ENCODE measurements at regions not wholly inside any gene's neighbourhood (a gene's known extent, or its start where the extent isn't known, plus 50 kb on each side); places are given as distances from the start of the nearest gene placed in this dataset.

DNA sequence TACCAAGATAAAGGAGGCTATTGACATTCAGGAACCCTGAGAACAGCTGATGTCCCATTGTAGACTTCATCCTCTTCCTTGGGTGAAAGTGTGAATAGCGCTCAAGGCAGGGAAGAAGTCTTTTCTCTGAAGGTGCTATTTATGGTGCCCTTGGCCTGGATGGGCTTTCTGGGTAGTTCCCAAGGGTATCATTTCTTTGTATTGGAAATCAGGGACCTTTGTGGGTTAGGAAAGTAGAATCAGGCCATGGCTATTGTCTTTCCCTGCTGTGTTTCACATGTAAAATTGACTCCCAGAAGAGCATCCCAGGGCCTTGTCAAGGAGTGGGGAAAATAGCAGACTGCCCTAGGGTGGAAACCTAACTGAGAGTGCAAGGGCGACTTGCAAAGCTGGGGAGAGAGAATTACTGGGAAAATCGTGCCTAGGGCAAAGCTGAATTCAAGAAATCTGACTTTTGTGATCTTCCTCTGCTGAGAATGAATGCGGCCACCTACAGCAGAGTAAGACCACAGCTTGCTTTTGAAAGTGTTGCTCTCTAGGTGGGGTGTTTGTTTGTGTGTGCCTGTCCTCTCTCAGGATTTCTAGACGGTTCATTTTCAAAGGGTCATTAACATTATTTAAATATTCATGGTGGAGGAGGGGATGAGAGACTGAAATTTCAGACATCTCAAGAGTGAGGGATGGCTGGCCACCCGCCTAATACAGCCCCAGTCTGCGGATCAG is 160.6 kb downstream of the C9orf152 start:
- POLR2A ChIA-PET = no interaction called here
- CTCF ChIA-PET = no interaction called here
- DNase-seq (ENCODE audit: extremely low spot score) = no peak
- no peak for TF ChIP-seq PKNOX1 (IDR thresholded peaks at IDR 0.05)
- TF ChIP-seq L3MBTL2 (conservative IDR thresholded peaks at IDR 0.05) = no peak
- TF ChIP-seq ARNT (IDR thresholded peaks at IDR 0.05) = no peak
- TF ChIP-seq LEF1 (IDR thresholded peaks at IDR 0.05; ENCODE audit: borderline replicate concordance) = no peak
- no peak for TF ChIP-seq FOXK2 (IDR thresholded peaks at IDR 0.05)
- TF ChIP-seq ZNF384 (IDR thresholded peaks at IDR 0.05) = no peak
- no peak for TF ChIP-seq TARDBP (IDR thresholded peaks at IDR 0.05)
- no peak for TF ChIP-seq SP1 (IDR thresholded peaks at IDR 0.05)
- TF ChIP-seq ELF4 (IDR thresholded peaks at IDR 0.05) = no peak
- no peak for TF ChIP-seq SUZ12 (IDR thresholded peaks at IDR 0.05)
- TF ChIP-seq FOXA1 (IDR thresholded peaks at IDR 0.05) = no peak
- TF ChIP-seq BHLHE40 (IDR thresholded peaks at IDR 0.05; ENCODE audit: borderline replicate concordance) = no peak
- TF ChIP-seq CTBP1 (IDR thresholded peaks at IDR 0.05; ENCODE audit: borderline replicate concordance) = no peak
- no peak for TF ChIP-seq FOXM1 (IDR thresholded peaks at IDR 0.05; ENCODE audit: borderline replicate concordance)
- no peak for TF ChIP-seq HDGF (IDR thresholded peaks at IDR 0.05; ENCODE audit: borderline replicate concordance)
- no peak for TF ChIP-seq NFRKB (IDR thresholded peaks at IDR 0.05)

DNA sequence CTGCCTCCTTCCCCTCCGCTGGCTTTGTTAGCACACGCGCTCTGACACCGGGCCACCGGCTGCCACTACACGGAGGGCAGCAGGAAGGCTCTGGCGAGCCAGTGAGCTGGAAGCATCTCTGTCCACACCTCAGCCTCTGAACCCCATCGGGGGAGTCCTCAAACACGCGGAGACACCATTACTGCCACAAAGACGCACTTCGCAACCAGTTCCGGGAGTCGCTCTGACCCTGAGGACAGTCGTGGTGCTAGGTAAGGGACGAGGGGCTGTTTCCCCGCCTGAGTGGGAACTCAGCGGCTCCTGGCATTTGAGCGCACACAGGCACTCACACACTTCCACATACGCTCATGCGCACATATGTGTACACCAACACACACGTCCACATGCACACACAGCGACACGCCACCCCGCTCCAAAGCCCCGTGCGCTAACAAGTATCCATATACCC is 160.0 kb downstream of the C9orf152 start:
- no peak for TF ChIP-seq TARDBP (IDR thresholded peaks at IDR 0.05)
- no peak for TF ChIP-seq NFRKB (IDR thresholded peaks at IDR 0.05)
- TF ChIP-seq L3MBTL2 (conservative IDR thresholded peaks at IDR 0.05) = peak; percentile 59
- TF ChIP-seq CTBP1 (IDR thresholded peaks at IDR 0.05; ENCODE audit: borderline replicate concordance) = no peak
- no peak for TF ChIP-seq FOXK2 (IDR thresholded peaks at IDR 0.05)
- TF ChIP-seq BHLHE40 (IDR thresholded peaks at IDR 0.05; ENCODE audit: borderline replicate concordance) = no peak
- TF ChIP-seq FOXA1 (IDR thresholded peaks at IDR 0.05) = no peak
- TF ChIP-seq ARNT (IDR thresholded peaks at IDR 0.05) = no peak
- TF ChIP-seq SP1 (IDR thresholded peaks at IDR 0.05) = no peak
- DNase-seq (ENCODE audit: extremely low spot score) = peak; percentile 25
- ChIA-PET POLR2A (no interaction called here), CTCF (no interaction called here)

- peak; percentile 80 for DNase-seq (ENCODE audit: extremely low spot score)
- CTCF ChIA-PET = interaction anchor here (1.2 kb wide), 1 partner anchor 10 kb away, joined by 3 read pairs; no protein-coding TSS in a partner anchor
- POLR2A ChIA-PET = interaction anchor here (1.2 kb wide), 1 partner anchor 64 kb away, joined by 3 read pairs; no protein-coding TSS in a partner anchor
- TF ChIP-seq L3MBTL2 (conservative IDR thresholded peaks at IDR 0.05) (0 out of 2 replicates have a peak, but pooled peaks have one; percentile 64), SP1 (IDR thresholded peaks at IDR 0.05) (no peak)
These were observed 159.5 kb downstream of the C9orf152 start for GRCh38 chr9:110048403-110048975.

DNA sequence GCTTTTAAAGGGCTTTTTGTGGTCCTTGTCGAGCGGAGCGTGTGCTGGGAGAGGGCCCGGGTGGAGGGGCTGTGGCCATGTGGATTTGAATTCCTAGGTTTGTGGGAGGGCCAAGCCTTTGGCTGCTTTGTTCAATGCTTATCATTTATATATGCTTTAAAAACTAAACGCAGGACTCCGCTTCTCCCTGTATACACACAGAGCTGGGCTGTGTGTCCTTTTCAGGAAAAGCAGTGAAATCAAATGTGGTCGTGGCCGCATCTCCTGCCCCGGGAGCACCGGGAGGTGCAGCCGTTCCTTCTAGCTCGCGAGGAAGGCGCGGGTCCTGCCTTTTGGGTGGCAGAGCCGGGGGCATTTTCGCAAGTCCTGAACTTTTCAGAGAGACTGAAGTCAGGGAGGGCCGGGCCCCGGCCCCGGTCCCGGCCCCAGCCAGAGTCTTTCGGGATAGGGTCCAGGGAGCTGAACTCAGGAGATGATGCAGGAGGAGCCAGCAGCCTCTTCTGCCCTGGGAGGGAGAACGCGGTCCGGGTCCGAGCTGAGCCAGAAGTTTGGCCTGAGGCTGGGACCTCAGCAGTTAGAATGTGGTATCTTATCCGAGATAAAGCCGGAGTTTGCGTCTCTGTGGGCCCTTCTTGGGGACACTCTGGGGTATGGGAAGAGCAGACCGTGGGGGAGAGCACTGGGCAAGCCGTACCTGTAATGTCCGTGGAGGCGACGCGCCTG is 158.8 kb downstream of the C9orf152 start:
- TF ChIP-seq L3MBTL2 (conservative IDR thresholded peaks at IDR 0.05) (peak; percentile 30), SP1 (IDR thresholded peaks at IDR 0.05) (no peak), CTBP1 (IDR thresholded peaks at IDR 0.05; ENCODE audit: borderline replicate concordance) (no peak)
- ChIA-PET POLR2A (interaction anchor here (1.1 to 1.2 kb wide), 2 partner anchors 28 to 63 kb away, joined by 3 read pairs; no protein-coding TSS in a partner anchor), CTCF (interaction anchor here (0.6 to 1.2 kb wide), 3 partner anchors 9 to 472 kb away, joined by 3 to 4 read pairs (median 3); no protein-coding TSS in a partner anchor)
- DNase-seq (ENCODE audit: extremely low spot score) = peak; percentile 43

- CTCF ChIA-PET = interaction anchor here (0.6 to 1.2 kb wide), 3 partner anchors 8 to 472 kb away, joined by 3 to 4 read pairs (median 3); no protein-coding TSS in a partner anchor
- POLR2A ChIA-PET = interaction anchor here (1.1 to 1.2 kb wide), 2 partner anchors 27 to 63 kb away, joined by 3 read pairs; no protein-coding TSS in a partner anchor
- no peak for TF ChIP-seq PKNOX1 (IDR thresholded peaks at IDR 0.05)
- no peak for TF ChIP-seq TARDBP (IDR thresholded peaks at IDR 0.05)
- no peak for TF ChIP-seq SP1 (IDR thresholded peaks at IDR 0.05)
- TF ChIP-seq L3MBTL2 (conservative IDR thresholded peaks at IDR 0.05) = no peak
- no peak for TF ChIP-seq BHLHE40 (IDR thresholded peaks at IDR 0.05; ENCODE audit: borderline replicate concordance)
- TF ChIP-seq ZNF384 (IDR thresholded peaks at IDR 0.05) = no peak
- no peak for TF ChIP-seq NFRKB (IDR thresholded peaks at IDR 0.05)
- TF ChIP-seq FOXM1 (IDR thresholded peaks at IDR 0.05; ENCODE audit: borderline replicate concordance) = no peak
- TF ChIP-seq ARNT (IDR thresholded peaks at IDR 0.05) = no peak
- TF ChIP-seq FOXA1 (IDR thresholded peaks at IDR 0.05) = no peak
- DNase-seq (ENCODE audit: extremely low spot score) = peak; percentile 40
These were observed 158.1 kb downstream of the C9orf152 start for GRCh38 chr9:110049699-110050450.

GRCh38 chr9:110050925-110051355 is 157.0 kb downstream of the C9orf152 start:
- CTCF ChIA-PET = interaction anchor here (1.0 kb wide), 1 partner anchor 148 kb away, joined by 5 read pairs; no protein-coding TSS in a partner anchor
- no peak for DNase-seq (ENCODE audit: extremely low spot score)
- no peak for TF ChIP-seq ZNF384 (IDR thresholded peaks at IDR 0.05)
- TF ChIP-seq NFRKB (IDR thresholded peaks at IDR 0.05) = no peak
- TF ChIP-seq CTBP1 (IDR thresholded peaks at IDR 0.05; ENCODE audit: borderline replicate concordance) = no peak
- no peak for TF ChIP-seq FOXM1 (IDR thresholded peaks at IDR 0.05; ENCODE audit: borderline replicate concordance)
- no peak for TF ChIP-seq ELF4 (IDR thresholded peaks at IDR 0.05)
- POLR2A ChIA-PET = no interaction called here
